ENCODE measurements at regions not wholly inside any gene's neighbourhood (a gene's known extent, or its start where the extent isn't known, plus 50 kb on each side); places are given as distances from the start of the nearest gene placed in this dataset.

DNA sequence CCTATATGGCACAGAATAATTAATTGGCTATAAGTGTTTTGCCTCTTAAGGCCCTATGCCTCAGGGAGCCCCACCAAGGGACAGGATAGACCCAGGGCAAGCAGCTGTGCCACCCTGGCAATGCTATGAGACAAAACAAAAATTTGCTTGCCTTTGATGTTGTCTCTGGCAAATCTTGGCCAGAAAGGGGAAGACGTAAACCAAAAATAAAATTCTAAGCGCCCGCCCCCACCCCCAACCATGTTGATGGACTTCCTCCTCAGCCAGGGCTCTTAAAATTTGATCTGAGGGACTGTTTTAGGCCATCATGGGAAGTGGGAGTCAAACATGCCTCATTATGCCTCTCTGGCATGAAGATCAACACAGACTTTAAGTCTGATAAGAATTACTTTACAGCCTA lies 130.5 kb upstream of the APOOL start:
- TF ChIP-seq, protein P1, sequence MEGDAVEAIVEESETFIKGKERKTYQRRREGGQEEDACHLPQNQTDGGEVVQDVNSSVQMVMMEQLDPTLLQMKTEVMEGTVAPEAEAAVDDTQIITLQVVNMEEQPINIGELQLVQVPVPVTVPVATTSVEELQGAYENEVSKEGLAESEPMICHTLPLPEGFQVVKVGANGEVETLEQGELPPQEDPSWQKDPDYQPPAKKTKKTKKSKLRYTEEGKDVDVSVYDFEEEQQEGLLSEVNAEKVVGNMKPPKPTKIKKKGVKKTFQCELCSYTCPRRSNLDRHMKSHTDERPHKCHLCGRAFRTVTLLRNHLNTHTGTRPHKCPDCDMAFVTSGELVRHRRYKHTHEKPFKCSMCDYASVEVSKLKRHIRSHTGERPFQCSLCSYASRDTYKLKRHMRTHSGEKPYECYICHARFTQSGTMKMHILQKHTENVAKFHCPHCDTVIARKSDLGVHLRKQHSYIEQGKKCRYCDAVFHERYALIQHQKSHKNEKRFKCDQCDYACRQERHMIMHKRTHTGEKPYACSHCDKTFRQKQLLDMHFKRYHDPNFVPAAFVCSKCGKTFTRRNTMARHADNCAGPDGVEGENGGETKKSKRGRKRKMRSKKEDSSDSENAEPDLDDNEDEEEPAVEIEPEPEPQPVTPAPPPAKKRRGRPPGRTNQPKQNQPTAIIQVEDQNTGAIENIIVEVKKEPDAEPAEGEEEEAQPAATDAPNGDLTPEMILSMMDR (IDR thresholded peaks at IDR 0.05), result no peak
- TF ChIP-seq POLR2A (IDR thresholded peaks at IDR 0.05), result no peak
